ENCODE measurements at regions not wholly inside any gene's neighbourhood (a gene's known extent, or its start where the extent isn't known, plus 50 kb on each side); places are given as distances from the start of the nearest gene placed in this dataset.

GRCh38 chr2:151153601-151154000 is 108.1 kb downstream of the RBM43 start:
- no peak for DNase-seq

GRCh38 chr2:151150331-151151320 is 111.0 kb downstream of the RBM43 start:
- no peak for DNase-seq

GRCh38 chr2:151138507-151138906 is 123.2 kb downstream of the RBM43 start:
- no peak for DNase-seq

GRCh38 chr2:151137526-151137925 is 124.1 kb downstream of the RBM43 start:
- no peak for DNase-seq

- no peak for DNase-seq
Observed at GRCh38 chr2:151120011-151120410, 141.7 kb downstream of the RBM43 start.

- DNase-seq: no peak
Observed at GRCh38 chr2:151119374-151119773, 142.3 kb downstream of the RBM43 start.

- DNase-seq: no peak
Observed at GRCh38 chr2:151118269-151118668, 143.4 kb downstream of the RBM43 start.

- no peak for DNase-seq
Observed at GRCh38 chr2:151114874-151115273, 146.8 kb downstream of the RBM43 start.

GRCh38 chr2:151113318-151113717 is 148.3 kb downstream of the RBM43 start:
- DNase-seq: no peak

GRCh38 chr2:151111599-151112278 is 149.9 kb downstream of the RBM43 start:
- no peak for DNase-seq

GRCh38 chr2:151106805-151107506 is 154.7 kb downstream of the RBM43 start:
- no peak for DNase-seq

GRCh38 chr2:151103551-151103950 is 158.1 kb downstream of the RBM43 start:
- DNase-seq: no peak

- no peak for DNase-seq
Observed at GRCh38 chr2:151102226-151102625, 159.4 kb downstream of the RBM43 start.

- no peak for DNase-seq
Observed at GRCh38 chr2:151098841-151099240, 162.8 kb downstream of the RBM43 start.

- DNase-seq: no peak
Observed at GRCh38 chr2:151097895-151098294, 163.8 kb downstream of the RBM43 start.

GRCh38 chr2:151097128-151097527 is 164.5 kb downstream of the RBM43 start:
- no peak for DNase-seq

- no peak for DNase-seq
Observed at GRCh38 chr2:151096235-151096634, 165.4 kb downstream of the RBM43 start.

- DNase-seq: no peak
Observed at GRCh38 chr2:151095463-151095862, 166.2 kb downstream of the RBM43 start.

GRCh38 chr2:151091583-151091982 is 170.1 kb downstream of the RBM43 start:
- no peak for DNase-seq

GRCh38 chr2:151087377-151087776 is 174.3 kb downstream of the RBM43 start:
- no peak for DNase-seq

- DNase-seq: no peak
Observed at GRCh38 chr2:151085181-151085611, 176.5 kb downstream of the RBM43 start.

- DNase-seq: no peak
Observed at GRCh38 chr2:151083856-151084795, 177.5 kb downstream of the RBM43 start.
